Caki2 (cell line): ENCODE measurements at regions not wholly inside any gene's neighbourhood (a gene's known extent, or its start where the extent isn't known, plus 50 kb on each side); places are given as distances from the start of the nearest gene placed in this dataset.

ENCODE experiments used
- DNase-seq: peaks from one replicate; pipeline ENCODE4 v3.0.0-alpha.2; 2015; ENCODE audit warnings: low read depth
- in situ Hi-C: cut with HindIII; loops from 2 replicates; pipeline ENCODE4 v1.10.0; 2016; ENCODE audit warnings: low sequenced_read_pairs, low pct_unique_long_range_greater_than_20kb, mixed read lengths

GRCh38 chr3:157776861-157777260 lies 273.6 kb upstream of the VEPH1 start:
- in situ Hi-C loops, result no loop called here

DNA sequence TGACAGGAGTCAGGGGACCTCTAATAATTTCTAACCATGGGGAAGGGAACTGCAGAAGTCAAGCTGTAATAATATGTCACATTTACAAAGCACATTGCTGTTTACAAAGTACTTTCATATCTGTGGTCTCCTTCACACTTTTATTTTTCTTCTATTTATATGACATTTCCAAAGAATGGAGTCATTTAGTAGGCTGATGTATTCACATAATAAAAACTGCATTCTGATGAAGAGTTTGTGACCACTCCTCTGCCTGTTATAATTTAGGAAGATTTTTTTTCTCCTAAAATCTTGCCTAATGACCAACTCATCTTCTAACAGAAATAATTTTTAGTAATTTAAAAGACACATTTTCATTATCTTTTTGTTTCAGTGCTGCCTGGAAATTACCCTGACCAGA lies 272.2 kb upstream of the VEPH1 start:
- no peak for DNase-seq
- in situ Hi-C loops, result no loop called here

More at GRCh38 chr3:157776861-157777260, 273.6 kb upstream of the VEPH1 start:
- DNase-seq, result no peak

DNA sequence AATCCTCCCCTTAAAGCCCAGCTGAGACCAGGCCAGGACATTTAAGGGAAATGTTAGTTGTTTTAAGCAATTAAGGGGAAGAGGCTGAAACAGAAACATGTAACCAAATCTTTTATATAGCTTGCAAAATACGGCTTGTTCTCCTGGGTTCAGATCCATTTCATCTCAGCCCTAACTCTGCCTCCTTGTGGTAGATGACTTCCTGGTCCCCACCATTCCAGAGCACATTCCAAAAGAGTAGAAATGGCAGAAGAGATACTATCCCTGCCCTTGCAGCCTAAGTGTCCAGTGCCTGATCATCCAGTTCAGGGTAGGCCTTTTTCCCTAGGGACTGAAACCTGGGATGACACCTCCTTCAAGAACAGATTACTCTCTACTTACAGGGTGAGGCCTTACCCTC lies 266.2 kb upstream of the VEPH1 start:
- in situ Hi-C loops, result no loop called here
- no peak for DNase-seq

GRCh38 chr3:157767607-157768006 lies 264.4 kb upstream of the VEPH1 start:
- peak; percentile 28 for DNase-seq

GRCh38 chr3:157763644-157764043 lies 260.4 kb upstream of the VEPH1 start:
- in situ Hi-C loops, result no loop called here

More at GRCh38 chr3:157767607-157768006, 264.4 kb upstream of the VEPH1 start:
- in situ Hi-C loops, result no loop called here

DNA sequence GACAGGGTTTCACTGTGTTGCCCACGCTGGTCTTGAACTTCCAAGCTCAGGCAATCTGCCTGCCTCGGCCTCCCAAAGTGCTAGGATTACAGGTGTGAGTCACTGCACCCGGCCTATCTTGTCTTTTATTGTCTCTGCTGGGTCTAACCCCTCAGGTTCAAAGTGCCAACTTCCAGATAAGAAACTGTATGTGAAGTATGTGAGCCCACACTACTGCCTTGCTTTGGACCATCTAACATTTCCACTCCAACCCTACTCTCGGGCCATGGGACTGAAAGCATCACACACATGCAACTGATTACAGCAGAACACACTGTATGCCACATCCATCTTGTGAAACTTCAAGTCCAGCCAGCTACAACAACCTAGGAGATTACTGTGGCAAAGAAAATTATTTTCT lies 256.1 kb upstream of the VEPH1 start:
- in situ Hi-C loops, result no loop called here
- no peak for DNase-seq

More at GRCh38 chr3:157763644-157764043, 260.4 kb upstream of the VEPH1 start:
- DNase-seq, result no peak

GRCh38 chr3:157755233-157755632 lies 252.0 kb upstream of the VEPH1 start:
- in situ Hi-C loops, result no loop called here
- no peak for DNase-seq

DNA sequence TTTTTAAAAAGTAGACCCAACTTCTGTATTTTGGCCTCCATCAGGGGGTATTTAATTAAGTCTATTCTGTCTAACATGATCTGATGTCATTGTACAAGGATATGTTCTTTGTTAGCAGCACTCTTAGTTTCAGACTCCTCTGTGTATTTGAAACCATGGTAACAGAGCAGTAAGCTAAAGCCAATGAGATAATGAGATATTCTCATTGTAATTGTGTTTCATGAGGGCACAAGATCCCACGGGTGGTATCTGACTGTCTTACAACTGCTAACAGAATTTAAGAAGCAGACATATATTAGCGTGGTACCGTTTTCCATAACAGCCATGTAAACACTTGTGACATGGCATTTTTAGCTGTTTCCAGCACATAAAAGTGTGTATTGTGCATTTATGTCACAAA lies 251.2 kb upstream of the VEPH1 start:
- DNase-seq, result no peak
- in situ Hi-C loops, result no loop called here

DNA sequence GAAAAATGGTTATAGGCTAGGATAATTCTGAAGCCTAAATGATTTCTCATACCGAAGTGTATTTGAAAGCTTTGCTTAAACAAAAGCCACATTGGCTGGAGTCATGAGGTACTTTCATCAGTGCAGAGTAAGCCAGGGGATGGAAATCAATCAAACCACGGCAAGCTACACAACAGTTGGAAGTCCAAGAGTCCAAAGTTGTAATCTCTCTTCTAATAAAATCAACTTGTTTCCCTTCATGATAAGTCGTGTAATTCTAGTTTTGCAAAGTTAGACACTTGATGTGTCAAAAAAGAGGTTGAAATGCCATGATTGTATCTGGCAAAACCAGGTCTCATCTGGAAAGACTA lies 250.5 kb upstream of the VEPH1 start:
- DNase-seq, result no peak
- in situ Hi-C loops, result no loop called here

DNA sequence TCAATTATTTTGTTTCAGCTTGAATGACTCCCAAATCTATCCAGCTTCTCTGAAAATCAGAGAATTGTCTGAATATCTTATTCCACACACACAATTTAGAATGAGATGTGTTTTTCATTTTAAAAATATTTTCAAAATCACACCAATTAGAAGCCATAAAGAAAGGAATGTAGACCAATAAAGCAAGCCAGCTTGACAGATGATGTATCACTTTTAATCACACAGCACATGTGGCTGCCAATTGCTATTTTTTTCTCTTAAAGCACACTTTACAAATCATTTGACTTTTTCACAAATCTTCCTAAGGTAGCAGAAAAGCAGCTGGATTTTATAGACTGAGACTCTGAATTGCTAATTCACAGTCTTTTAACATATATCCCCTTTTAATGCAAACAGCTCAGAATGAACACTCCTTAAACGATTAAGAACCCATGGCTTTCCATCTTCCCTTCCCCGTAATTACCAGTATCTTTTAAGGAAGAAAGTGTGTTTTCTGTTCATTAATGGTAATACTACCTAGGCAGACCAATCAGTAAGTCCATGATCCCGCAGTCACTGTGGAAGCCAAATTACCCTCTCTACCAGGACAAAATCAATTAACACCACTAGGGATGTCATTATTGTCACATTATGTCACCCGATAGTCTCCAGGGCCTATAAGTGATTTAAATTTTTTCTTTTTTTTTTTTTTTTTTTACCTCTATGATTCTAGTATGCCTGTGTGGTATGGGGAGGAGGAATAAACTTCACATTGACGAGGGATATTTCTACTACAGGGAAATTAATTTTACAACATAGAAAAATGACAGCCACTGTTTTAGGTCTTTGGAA lies 250.0 kb upstream of the VEPH1 start:
- in situ Hi-C loops, result no loop called here
- DNase-seq, result no peak

DNA sequence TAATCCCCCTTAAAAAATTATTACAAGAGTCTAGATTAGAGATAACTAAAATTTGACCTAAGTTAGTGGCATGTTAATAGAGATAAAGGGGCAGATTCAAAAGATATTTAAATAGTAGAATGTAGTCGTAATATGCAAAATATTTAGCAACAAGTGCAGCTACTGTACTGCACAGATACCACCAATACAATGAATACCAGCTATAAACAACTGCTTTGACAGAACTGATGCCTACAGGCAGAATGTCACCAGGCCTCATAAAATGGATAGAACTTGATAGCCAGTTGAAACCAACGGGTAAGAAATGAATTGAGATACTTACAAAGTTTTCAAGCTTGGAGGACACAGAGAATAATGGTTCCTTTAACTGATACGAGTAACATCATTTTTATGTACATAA lies 249.3 kb upstream of the VEPH1 start:
- no peak for DNase-seq
- in situ Hi-C loops, result no loop called here

- in situ Hi-C loops, result no loop called here
- no peak for DNase-seq
Measured at GRCh38 chr3:157751386-157751785, 248.2 kb upstream of the VEPH1 start.

DNA sequence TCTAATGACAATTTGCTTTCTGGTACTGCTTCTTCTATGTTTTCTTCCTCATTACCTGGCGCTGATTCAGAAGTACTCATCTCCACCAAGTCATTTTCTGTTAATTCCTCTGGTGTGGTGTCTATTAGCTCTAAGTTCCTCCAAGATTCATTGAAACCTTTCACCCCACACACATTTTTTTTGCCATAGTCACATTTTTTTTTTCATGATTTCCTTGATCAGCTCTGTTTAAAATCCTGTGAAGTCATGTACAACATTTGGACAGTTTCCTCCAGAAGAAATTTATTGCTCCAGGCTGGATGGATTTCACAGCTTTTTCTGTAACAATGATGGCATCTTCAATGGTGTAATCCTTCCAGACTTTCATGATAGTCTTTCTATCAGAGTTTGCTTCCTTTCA lies 243.2 kb upstream of the VEPH1 start:
- no peak for DNase-seq
- in situ Hi-C loops, result no loop called here

GRCh38 chr3:157741607-157742006 lies 238.4 kb upstream of the VEPH1 start:
- DNase-seq, result no peak
- in situ Hi-C loops, result no loop called here

- no peak for DNase-seq
- in situ Hi-C loops, result no loop called here
Measured at GRCh38 chr3:157738441-157738840, 235.2 kb upstream of the VEPH1 start.

- in situ Hi-C loops, result no loop called here
- no peak for DNase-seq
Measured at GRCh38 chr3:157718800-157719199, 215.6 kb upstream of the VEPH1 start.

GRCh38 chr3:157713101-157713500 lies 209.9 kb upstream of the VEPH1 start:
- DNase-seq, result no peak
- in situ Hi-C loops, result no loop called here

DNA sequence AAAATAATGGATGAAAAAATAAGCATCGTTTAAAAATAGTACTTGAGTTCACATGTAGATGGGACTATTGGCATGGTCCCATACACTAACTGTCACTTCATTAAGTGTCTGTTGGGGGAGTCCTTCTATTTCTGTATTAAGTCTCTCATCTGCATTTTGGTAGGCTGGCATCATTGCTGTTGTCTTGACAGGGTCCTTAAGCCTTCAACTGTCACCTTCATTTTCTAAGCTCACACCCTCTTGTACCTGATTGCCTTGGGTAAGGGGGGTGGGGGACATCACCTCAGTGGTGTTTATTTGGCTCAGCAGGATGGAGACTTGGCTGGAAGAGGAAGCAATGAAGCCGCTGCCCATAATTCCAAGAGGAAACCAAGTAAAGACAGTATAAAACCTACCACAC lies 202.0 kb upstream of the VEPH1 start:
- no peak for DNase-seq
- in situ Hi-C loops, result no loop called here

DNA sequence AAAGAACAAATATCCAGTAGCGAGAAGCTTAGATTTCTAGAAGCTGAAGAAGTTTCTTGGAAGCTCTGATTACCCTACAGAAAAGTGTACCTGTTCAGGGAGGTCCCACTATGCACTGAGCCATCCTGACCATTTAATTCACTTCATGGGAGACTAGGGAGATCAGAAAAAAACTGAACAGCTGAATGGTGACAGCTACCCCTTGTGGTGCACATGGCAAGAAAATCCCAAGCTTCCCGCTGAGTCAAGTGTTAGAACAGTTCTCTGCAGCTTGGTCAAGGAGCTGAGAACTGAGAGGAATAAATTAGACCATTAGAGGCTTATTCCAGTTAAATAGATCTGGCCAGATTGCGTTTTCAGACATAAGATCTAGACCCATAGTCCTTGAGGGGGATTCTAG lies 197.2 kb upstream of the VEPH1 start:
- in situ Hi-C loops, result no loop called here
- DNase-seq, result no peak

GRCh38 chr3:157695586-157695985 lies 192.4 kb upstream of the VEPH1 start:
- no peak for DNase-seq
- in situ Hi-C loops, result no loop called here
